Sigmoid colon (tissue), 6 donors: ENCODE measurements at regions not wholly inside any gene's neighbourhood (a gene's known extent, or its start where the extent isn't known, plus 50 kb on each side); places are given as distances from the start of the nearest gene placed in this dataset.
"Not testable (repeated sequence)": the region's sequence is repeated elsewhere in the genome, so short reads cannot be mapped to it uniquely, and the experiment has no call there.

Source experiments
- DNase-seq: peaks from one replicate; pipeline ENCODE4 v3.0.0-alpha.2; 2019
- H3K27ac ChIP-seq, 4 donors: fragments of 200-600 bp; sonication (generic); one replicate each; pipeline ENCODE4 v1.5.1; 2016 to 2019; ENCODE audit warnings: mild to moderate bottlenecking in 1 of 4
- H3K27me3 ChIP-seq, 3 donors: fragments of 200-600 bp; sonication (generic); one replicate each; pipeline ENCODE4 v1.5.1; 2019; ENCODE audit warnings: mild to moderate bottlenecking in 1 of 3
- H3K36me3 ChIP-seq, 4 donors: fragments of 200-600 bp; sonication (generic); one replicate each; pipeline ENCODE4 v1.5.1; 2016 to 2019
- H3K4me1 ChIP-seq, 4 donors: fragments of 200-600 bp; sonication (generic); one replicate each; pipeline ENCODE4 v1.5.1; 2017 to 2019
- H3K4me3 ChIP-seq, 4 donors: fragments of 200-600 bp; sonication (generic); one replicate each; pipeline ENCODE4 v1.5.1; 2017 to 2019; ENCODE audit warnings: mild to moderate bottlenecking in 2 of 4, moderate library complexity in 1 of 4
- H3K9me3 ChIP-seq, 4 donors: fragments of 200-600 bp in 3 of 4; sonication (generic) in 3 of 4; one replicate each; pipeline versions ENCODE4 v1.5.1 to v1.6.1; 2013 to 2019
- EP300 ChIP-seq, 4 donors: sonication (generic); formaldehyde crosslinking; IDR thresholded peaks; one replicate each; pipeline ENCODE4 v1.6.1; 2017; ENCODE audit warnings: antibody characterized with exemption in 4 of 4
- POLR2A ChIP-seq, 2 donors: fragments of 450-650 bp; IDR thresholded peaks; one replicate each; pipeline ENCODE4 v1.6.1; 2016; ENCODE audit warnings: antibody characterized with exemption in 2 of 2, mild to moderate bottlenecking in 2 of 2, moderate library complexity in 2 of 2
- POLR2AphosphoS5 ChIP-seq, 4 donors: sonication (generic); formaldehyde crosslinking; IDR thresholded peaks; one replicate each; pipeline ENCODE4 v1.6.1; 2017; ENCODE audit warnings: antibody characterized with exemption in 4 of 4
- WGBS, 2 donors: extraction: QIAGEN DNeasy Blood & Tissue Kit; methylation state at CpG; one replicate each; pipeline ENCODE4 v1.1.7; 2013; 5-methylcytosine and 5-hydroxymethylcytosine counted together
- intact Hi-C: fragments of 100-400 bp; cut with DNase I; formaldehyde crosslinking; loops from one replicate; pipeline ENCODE4 v1.15.1; 2023
- TF ChIP-seq, protein P1 (sequence below), 4 experiments: fragments of 450-650 bp in 3 of 4; fragments of 200-600 bp in 1 of 4; IDR thresholded peaks; one replicate each; pipeline ENCODE4 v1.5.1; 2016 to 2019; ENCODE audit warnings: antibody characterized with exemption in 4 of 4, mild to moderate bottlenecking in 3 of 4, moderate library complexity in 2 of 4
- donor health status: healthy with polysubstance abuse.
- donor health status: healthy.

DNA sequence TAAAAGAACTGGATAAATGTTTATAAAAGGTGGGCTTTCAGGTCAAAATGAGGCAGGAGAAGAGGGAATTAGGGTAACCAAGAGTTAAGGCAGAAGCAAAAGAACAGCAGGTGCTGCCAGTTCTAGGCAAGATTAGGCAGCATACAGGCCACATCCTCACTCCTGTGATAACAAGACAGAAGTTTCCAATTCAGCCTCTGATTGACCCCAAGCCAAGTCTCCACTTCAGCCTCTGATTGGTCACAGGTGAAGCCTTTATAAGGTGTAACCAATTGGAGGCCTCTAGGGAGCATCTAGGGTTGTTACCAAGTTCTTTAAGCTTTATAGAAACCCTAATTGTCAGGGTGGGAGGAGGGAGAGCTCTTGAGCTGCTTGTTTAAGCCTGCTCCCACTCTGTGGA is 160.8 kb downstream of the MATN1 start:
- intact Hi-C loops: no loop called here

DNA sequence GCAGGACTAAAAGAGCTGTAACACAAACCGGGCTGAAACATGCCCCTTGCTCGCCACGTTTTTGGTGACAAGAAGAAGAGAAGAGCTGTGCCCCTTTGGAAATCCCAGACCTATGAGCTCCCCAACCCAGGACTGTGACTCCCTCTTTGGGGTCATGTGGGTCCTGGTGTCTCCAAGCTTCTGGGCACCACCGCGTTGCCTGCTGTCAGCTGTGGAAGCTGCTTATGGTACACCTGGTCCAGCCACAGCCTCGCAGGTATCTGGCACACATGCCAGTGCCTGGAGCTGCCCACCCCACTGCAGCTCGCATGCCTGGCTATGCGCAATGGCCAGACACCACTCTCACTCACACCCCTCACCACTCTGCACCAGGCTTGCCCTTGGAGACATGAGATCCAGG is 171.8 kb downstream of the MATN1 start:
- Histone ChIP-seq H3K4me3 (no peak overlapping the region), H3K36me3 (no peaks in the 10 kb centered on the region), H3K9me3 (no peaks in the 10 kb centered on the region), H3K27ac (no peak overlapping the region), H3K27me3 (peaks cover 0 to 1% (median 0%) of the 10 kb centered on the region in 3 donors), H3K4me1 (no peaks in the 10 kb centered on the region)
- 87 to 90% methylated on average over 8 of the region's 8 CpGs for WGBS, 2 donors
- no peak for DNase-seq
- TF ChIP-seq EP300 (IDR thresholded peaks at IDR 0.05) (no peak), POLR2A (IDR thresholded peaks at IDR 0.05) (no peak), POLR2AphosphoS5 (IDR thresholded peaks at IDR 0.05) (no peak)
- TF ChIP-seq, protein P1, sequence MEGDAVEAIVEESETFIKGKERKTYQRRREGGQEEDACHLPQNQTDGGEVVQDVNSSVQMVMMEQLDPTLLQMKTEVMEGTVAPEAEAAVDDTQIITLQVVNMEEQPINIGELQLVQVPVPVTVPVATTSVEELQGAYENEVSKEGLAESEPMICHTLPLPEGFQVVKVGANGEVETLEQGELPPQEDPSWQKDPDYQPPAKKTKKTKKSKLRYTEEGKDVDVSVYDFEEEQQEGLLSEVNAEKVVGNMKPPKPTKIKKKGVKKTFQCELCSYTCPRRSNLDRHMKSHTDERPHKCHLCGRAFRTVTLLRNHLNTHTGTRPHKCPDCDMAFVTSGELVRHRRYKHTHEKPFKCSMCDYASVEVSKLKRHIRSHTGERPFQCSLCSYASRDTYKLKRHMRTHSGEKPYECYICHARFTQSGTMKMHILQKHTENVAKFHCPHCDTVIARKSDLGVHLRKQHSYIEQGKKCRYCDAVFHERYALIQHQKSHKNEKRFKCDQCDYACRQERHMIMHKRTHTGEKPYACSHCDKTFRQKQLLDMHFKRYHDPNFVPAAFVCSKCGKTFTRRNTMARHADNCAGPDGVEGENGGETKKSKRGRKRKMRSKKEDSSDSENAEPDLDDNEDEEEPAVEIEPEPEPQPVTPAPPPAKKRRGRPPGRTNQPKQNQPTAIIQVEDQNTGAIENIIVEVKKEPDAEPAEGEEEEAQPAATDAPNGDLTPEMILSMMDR (IDR thresholded peaks at IDR 0.05): no peak
- intact Hi-C loops: no loop called here

More for the DNA sequence above, 160.8 kb downstream of the MATN1 start:
- Histone ChIP-seq H3K27me3 (no peaks in the 10 kb centered on the region), H3K9me3 (peaks cover 6 to 23% (median 6%) of the 10 kb centered on the region in 4 donors), H3K36me3 (no peaks in the 10 kb centered on the region), H3K27ac (no peak overlapping the region), H3K4me1 (no peaks in the 10 kb centered on the region), H3K4me3 (no peak overlapping the region)
- no peak for TF ChIP-seq POLR2A (IDR thresholded peaks at IDR 0.05)
- TF ChIP-seq, protein P1 (IDR thresholded peaks at IDR 0.05): no peak
- TF ChIP-seq EP300 (IDR thresholded peaks at IDR 0.05): no peak
- no peak for TF ChIP-seq POLR2AphosphoS5 (IDR thresholded peaks at IDR 0.05)
- no peak for DNase-seq

DNA sequence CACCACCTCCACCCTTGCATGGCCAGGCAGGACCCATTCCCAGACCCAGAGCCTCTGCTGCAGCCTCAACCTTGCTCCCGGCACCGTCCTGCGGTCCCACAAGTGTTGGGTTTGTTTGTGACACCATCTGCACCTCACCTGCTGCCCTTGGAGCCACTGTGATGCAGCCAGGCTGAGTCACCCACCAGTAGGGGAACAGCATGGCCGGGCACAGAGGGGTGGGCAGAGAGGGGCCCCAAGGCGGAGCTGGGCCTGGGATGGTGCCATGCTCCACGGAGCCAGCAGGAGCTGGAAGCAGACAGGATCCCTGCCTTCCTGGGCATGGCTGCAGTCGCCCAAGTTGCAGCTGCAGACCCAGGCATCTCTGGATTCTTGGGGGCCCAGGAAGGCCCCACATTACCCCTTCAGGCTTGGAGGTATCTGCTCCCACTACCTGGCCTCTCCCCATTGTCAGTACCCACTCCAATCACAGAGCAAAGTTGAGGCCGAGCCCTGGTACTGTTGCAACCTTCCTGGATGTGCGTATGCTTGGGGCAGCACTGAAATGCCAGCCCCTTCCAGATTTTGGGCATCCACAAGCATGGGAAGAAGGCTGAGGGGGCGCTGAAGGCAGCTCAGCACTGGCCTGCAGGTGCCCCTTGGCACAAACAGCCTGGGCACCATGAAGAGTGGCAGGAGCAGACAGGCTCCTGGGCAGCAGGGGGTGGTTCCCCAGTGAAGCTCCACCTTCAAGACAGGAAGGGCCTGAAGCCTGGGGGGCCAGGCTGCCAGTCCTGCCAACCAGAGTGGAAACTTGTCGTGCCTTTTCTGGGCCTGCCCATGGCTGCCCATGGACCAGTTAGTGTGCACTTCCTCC is 172.8 kb downstream of the MATN1 start:
- Histone ChIP-seq H3K4me1 (no peaks in the 10 kb centered on the region), H3K9me3 (no peaks in the 10 kb centered on the region), H3K36me3 (no peaks in the 10 kb centered on the region), H3K4me3 (no peak overlapping the region), H3K27ac (no peak overlapping the region), H3K27me3 (no peaks in the 10 kb centered on the region)
- DNase-seq: no peak
- TF ChIP-seq, protein P1 (IDR thresholded peaks at IDR 0.05): no peak
- no peak for TF ChIP-seq EP300 (IDR thresholded peaks at IDR 0.05)
- no peak for TF ChIP-seq POLR2A (IDR thresholded peaks at IDR 0.05)
- TF ChIP-seq POLR2AphosphoS5 (IDR thresholded peaks at IDR 0.05): no peak
- 64 to 67% methylated on average over 11 of the region's 11 CpGs for WGBS, 2 donors
- intact Hi-C loops: no loop called here

DNA sequence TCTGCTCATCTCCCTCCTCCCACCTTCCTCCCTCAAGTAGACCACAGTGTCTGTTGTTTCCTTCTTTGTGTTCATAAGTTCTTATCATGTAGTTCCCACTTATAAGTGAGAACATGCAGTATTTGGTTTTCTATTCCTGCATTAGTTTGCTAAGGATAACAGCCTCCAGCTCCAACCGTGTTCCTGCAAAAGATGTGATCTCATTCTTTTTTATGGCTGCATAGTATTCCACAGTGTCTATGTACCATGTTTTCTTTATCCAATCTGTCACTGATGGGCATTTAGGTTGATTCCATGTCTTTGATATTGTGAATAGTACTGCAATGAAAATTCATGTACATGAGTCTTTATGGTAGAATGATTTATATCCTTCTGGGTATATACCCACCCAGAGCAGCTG is 173.5 kb downstream of the MATN1 start:
- H3K27me3 ChIP-seq, H3K9me3 ChIP-seq, H3K4me3 ChIP-seq, H3K36me3 ChIP-seq, H3K4me1 ChIP-seq, intact Hi-C loops, DNase-seq, H3K27ac ChIP-seq: not testable (repeated sequence)
- 90 to 91% methylated on average over 1 of the region's 1 CpG for WGBS, 2 donors

DNA sequence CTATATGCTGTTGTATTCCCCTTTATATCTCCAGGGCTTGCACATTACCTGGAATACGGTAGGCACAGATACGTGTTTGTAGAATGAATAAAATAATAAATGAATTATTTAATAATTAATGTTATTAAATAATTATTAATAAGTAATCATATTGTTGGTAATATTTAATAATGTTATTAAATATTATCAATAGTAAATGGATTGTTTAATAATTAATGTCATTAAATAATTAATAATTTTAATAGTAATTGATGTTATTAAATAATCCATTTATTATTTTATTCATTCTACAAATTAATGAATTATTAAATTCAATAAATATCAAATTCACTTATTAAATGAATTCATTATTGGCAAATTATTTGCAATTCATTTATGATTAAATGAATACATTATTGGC is 175.1 kb downstream of the MATN1 start:
- intact Hi-C loops: no loop called here
- WGBS, 2 donors: 71 to 93% methylated on average over 2 of the region's 2 CpGs
- Histone ChIP-seq H3K36me3 (no peaks in the 10 kb centered on the region), H3K27ac (no peak overlapping the region), H3K4me3 (no peak overlapping the region), H3K27me3 (no peaks in the 10 kb centered on the region), H3K4me1 (no peaks in the 10 kb centered on the region), H3K9me3 (no peaks in the 10 kb centered on the region)
- TF ChIP-seq, protein P1 (IDR thresholded peaks at IDR 0.05): no peak
- no peak for TF ChIP-seq EP300 (IDR thresholded peaks at IDR 0.05)
- TF ChIP-seq POLR2AphosphoS5 (IDR thresholded peaks at IDR 0.05): no peak
- no peak for TF ChIP-seq POLR2A (IDR thresholded peaks at IDR 0.05)
- no peak for DNase-seq

DNA sequence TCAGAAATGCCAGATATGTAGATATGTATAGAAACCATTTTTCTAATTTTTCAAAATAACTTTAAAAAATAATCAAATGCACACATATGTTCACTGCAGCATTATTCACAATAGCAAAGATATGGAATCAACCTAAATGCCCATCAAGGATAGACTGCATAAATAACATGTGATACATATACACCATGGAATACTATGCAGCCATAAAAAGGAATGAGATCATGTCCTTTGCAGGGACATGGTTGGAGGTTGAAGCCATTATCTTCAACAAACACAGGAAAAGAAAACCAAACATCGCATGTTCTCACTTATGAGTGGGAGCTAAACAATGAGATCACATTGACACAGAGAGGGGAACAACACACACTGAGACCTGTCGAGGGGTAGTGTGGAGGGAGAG is 176.1 kb downstream of the MATN1 start:
- H3K4me1 ChIP-seq, H3K36me3 ChIP-seq, H3K9me3 ChIP-seq, DNase-seq, intact Hi-C loops, H3K4me3 ChIP-seq, H3K27ac ChIP-seq, H3K27me3 ChIP-seq: not testable (repeated sequence)
- 39 to 67% methylated on average over 2 of the region's 2 CpGs for WGBS, 2 donors
